Skeletal muscle tissue (tissue), 3 donors: ENCODE measurements at regions not wholly inside any gene's neighbourhood (a gene's known extent, or its start where the extent isn't known, plus 50 kb on each side); places are given as distances from the start of the nearest gene placed in this dataset.
"Not testable (repeated sequence)": the region's sequence is repeated elsewhere in the genome, so short reads cannot be mapped to it uniquely, and the experiment has no call there.

Source experiments
- H3K27ac ChIP-seq: one replicate; pipeline ENCODE4 v1.7.0; 2013; ENCODE audit warnings: mild to moderate bottlenecking, low read depth, low read length, inconsistent platforms
- H3K27me3 ChIP-seq, 3 donors: one replicate each; pipeline ENCODE4 v1.7.0; 2013; ENCODE audit warnings: low read length in 3 of 3; ENCODE audit not compliant: control insufficient read depth in 3 of 3, insufficient read depth in 3 of 3
- H3K36me3 ChIP-seq, 3 donors: one replicate each; pipeline ENCODE4 v1.7.0; 2013; ENCODE audit warnings: low read length in 3 of 3; ENCODE audit not compliant: control insufficient read depth in 3 of 3, insufficient read depth in 3 of 3
- H3K4me1 ChIP-seq, 3 donors: one replicate each; pipeline ENCODE4 v1.7.0; 2013; ENCODE audit warnings: low read length in 3 of 3, mild to moderate bottlenecking in 3 of 3; ENCODE audit not compliant: control insufficient read depth in 3 of 3, insufficient read depth in 3 of 3
- H3K4me3 ChIP-seq, 3 donors: one replicate each; pipeline ENCODE4 v1.7.0; 2013; ENCODE audit warnings: low read length in 3 of 3
- H3K9ac ChIP-seq, 3 donors: one replicate each; pipeline ENCODE4 v1.7.0; 2013; ENCODE audit warnings: low read length in 3 of 3, mild to moderate bottlenecking in 3 of 3, moderate library complexity in 2 of 3, low read depth in 1 of 3
- H3K9me3 ChIP-seq, 3 donors: one replicate each; pipeline ENCODE4 v1.7.0; 2013; ENCODE audit warnings: low read length in 3 of 3; ENCODE audit not compliant: control insufficient read depth in 3 of 3
- donor health status: Osteomylitis.

- H3K4me3 ChIP-seq, result no peak overlapping the region
- no peaks in the 10 kb centered on the region for H3K9me3 ChIP-seq
- H3K4me1 ChIP-seq, result no peaks in the 10 kb centered on the region
- H3K27ac ChIP-seq, result peak overlapping the region; percentile 10
- no peak overlapping the region for H3K9ac ChIP-seq
- no peaks in the 10 kb centered on the region for H3K27me3 ChIP-seq
- H3K36me3 ChIP-seq, result no peaks in the 10 kb centered on the region
Measured at GRCh38 chr17:20920815-20921199, 122.0 kb downstream of the USP22 start.

GRCh38 chr17:20922128-20922670 lies 120.6 kb downstream of the USP22 start:
- no peak overlapping the region for H3K9ac ChIP-seq
- H3K9me3 ChIP-seq, result no peaks in the 10 kb centered on the region
- H3K27ac ChIP-seq, result no peak overlapping the region
- no peaks in the 10 kb centered on the region for H3K27me3 ChIP-seq
- H3K36me3 ChIP-seq, result no peaks in the 10 kb centered on the region
- H3K4me3 ChIP-seq, result no peak overlapping the region
- no peaks in the 10 kb centered on the region for H3K4me1 ChIP-seq

- Histone ChIP-seq H3K9ac (no peak overlapping the region), H3K4me1 (no peaks in the 10 kb centered on the region), H3K4me3 (no peak overlapping the region), H3K36me3 (no peaks in the 10 kb centered on the region), H3K27ac (no peak overlapping the region), H3K27me3 (no peaks in the 10 kb centered on the region), H3K9me3 (no peaks in the 10 kb centered on the region)
Measured at GRCh38 chr17:20924306-20924705, 118.5 kb downstream of the USP22 start.

- H3K4me1 ChIP-seq, result no peaks in the 10 kb centered on the region
- no peak overlapping the region for H3K4me3 ChIP-seq
- no peak overlapping the region for H3K27ac ChIP-seq
- no peaks in the 10 kb centered on the region for H3K9me3 ChIP-seq
- no peak overlapping the region for H3K9ac ChIP-seq
- no peaks in the 10 kb centered on the region for H3K36me3 ChIP-seq
- H3K27me3 ChIP-seq, result no peaks in the 10 kb centered on the region
Measured at GRCh38 chr17:20925091-20925490, 117.7 kb downstream of the USP22 start.

- Histone ChIP-seq H3K4me3 (no peak overlapping the region), H3K27ac (no peak overlapping the region)
Measured at GRCh38 chr17:20925954-20926353, 116.9 kb downstream of the USP22 start.

GRCh38 chr17:20926532-20926931 lies 116.3 kb downstream of the USP22 start:
- H3K27me3 ChIP-seq, result no peaks in the 10 kb centered on the region
- peaks cover 0 to 3% (median 0%) of the 10 kb centered on the region in 3 donors for H3K4me1 ChIP-seq
- no peaks in the 10 kb centered on the region for H3K36me3 ChIP-seq
- no peak overlapping the region for H3K9ac ChIP-seq
- no peak overlapping the region for H3K4me3 ChIP-seq
- H3K9me3 ChIP-seq, result no peaks in the 10 kb centered on the region
- no peak overlapping the region for H3K27ac ChIP-seq

More at GRCh38 chr17:20925954-20926353, 116.9 kb downstream of the USP22 start:
- no peak overlapping the region for H3K9ac ChIP-seq
- peaks cover 0 to 1% (median 0%) of the 10 kb centered on the region in 3 donors for H3K4me1 ChIP-seq
- H3K27me3 ChIP-seq, result no peaks in the 10 kb centered on the region
- H3K9me3 ChIP-seq, result no peaks in the 10 kb centered on the region
- H3K36me3 ChIP-seq, result no peaks in the 10 kb centered on the region

- Histone ChIP-seq H3K27me3 (no peaks in the 10 kb centered on the region), H3K9ac (no peak overlapping the region), H3K4me1 (peaks cover 0 to 3% (median 0%) of the 10 kb centered on the region in 3 donors), H3K4me3 (no peak overlapping the region), H3K9me3 (no peaks in the 10 kb centered on the region), H3K36me3 (no peaks in the 10 kb centered on the region), H3K27ac (no peak overlapping the region)
Measured at GRCh38 chr17:20927308-20927977, 115.4 kb downstream of the USP22 start.

- H3K27ac ChIP-seq, result no peak overlapping the region
- H3K36me3 ChIP-seq, result no peaks in the 10 kb centered on the region
- no peak overlapping the region for H3K4me3 ChIP-seq
- peaks cover 0 to 3% (median 0%) of the 10 kb centered on the region in 3 donors for H3K4me1 ChIP-seq
- no peaks in the 10 kb centered on the region for H3K9me3 ChIP-seq
- H3K27me3 ChIP-seq, result no peaks in the 10 kb centered on the region
- no peak overlapping the region for H3K9ac ChIP-seq
Measured at GRCh38 chr17:20929334-20929733, 113.5 kb downstream of the USP22 start.

GRCh38 chr17:20930081-20930760 lies 112.6 kb downstream of the USP22 start:
- H3K27ac ChIP-seq, result no peak overlapping the region
- no peaks in the 10 kb centered on the region for H3K36me3 ChIP-seq
- peaks cover 0 to 3% (median 0%) of the 10 kb centered on the region in 3 donors for H3K4me1 ChIP-seq
- H3K9ac ChIP-seq, result no peak overlapping the region
- H3K9me3 ChIP-seq, result no peaks in the 10 kb centered on the region
- H3K27me3 ChIP-seq, result no peaks in the 10 kb centered on the region
- H3K4me3 ChIP-seq, result no peak overlapping the region

- not testable (repeated sequence) for H3K27me3 ChIP-seq, H3K4me1 ChIP-seq, H3K4me3 ChIP-seq, H3K36me3 ChIP-seq, H3K9ac ChIP-seq, H3K9me3 ChIP-seq, H3K27ac ChIP-seq
Measured at GRCh38 chr17:20933040-20933439, 109.8 kb downstream of the USP22 start.
